ENCODE measurements at regions not wholly inside any gene's neighbourhood (a gene's known extent, or its start where the extent isn't known, plus 50 kb on each side); places are given as distances from the start of the nearest gene placed in this dataset.

- no peak for TF ChIP-seq CTCF (IDR thresholded peaks at IDR 0.05)
- H3K4me3 ChIP-seq: no peak overlapping the region
- H3K27ac ChIP-seq: no peak overlapping the region
- DNase-seq (ENCODE audit: low spot score): no peak
Measured at GRCh38 chr2:204202253-204202652, 265.7 kb downstream of the ICOS start.

GRCh38 chr2:204203704-204204103, 267.1 kb downstream of the ICOS start:
- no peak for TF ChIP-seq CTCF (IDR thresholded peaks at IDR 0.05)
- DNase-seq (ENCODE audit: low spot score): no peak
- H3K27ac ChIP-seq: no peak overlapping the region
- no peak overlapping the region for H3K4me3 ChIP-seq

- Histone ChIP-seq H3K4me3 (no peak overlapping the region), H3K27ac (no peak overlapping the region)
- TF ChIP-seq CTCF (IDR thresholded peaks at IDR 0.05): no peak
- DNase-seq (ENCODE audit: low spot score): no peak
Measured at GRCh38 chr2:204205082-204205481, 268.5 kb downstream of the ICOS start.

- no peak for DNase-seq (ENCODE audit: low spot score)
Measured at GRCh38 chr2:204205538-204205937, 269.0 kb downstream of the ICOS start.

GRCh38 chr2:204207866-204208265, 271.3 kb downstream of the ICOS start:
- DNase-seq (ENCODE audit: low spot score): no peak
- H3K4me3 ChIP-seq: no peak overlapping the region
- TF ChIP-seq CTCF (IDR thresholded peaks at IDR 0.05): no peak
- no peak overlapping the region for H3K27ac ChIP-seq

More at GRCh38 chr2:204205538-204205937, 269.0 kb downstream of the ICOS start:
- no peak overlapping the region for H3K27ac ChIP-seq
- no peak overlapping the region for H3K4me3 ChIP-seq
- no peak for TF ChIP-seq CTCF (IDR thresholded peaks at IDR 0.05)

- Histone ChIP-seq H3K4me3 (no peak overlapping the region), H3K27ac (no peak overlapping the region)
- no peak for TF ChIP-seq CTCF (IDR thresholded peaks at IDR 0.05)
- no peak for DNase-seq (ENCODE audit: low spot score)
Measured at GRCh38 chr2:204213588-204213987, 277.0 kb downstream of the ICOS start.

GRCh38 chr2:204218040-204218439, 281.5 kb downstream of the ICOS start:
- no peak for DNase-seq (ENCODE audit: low spot score)
- Histone ChIP-seq H3K4me3 (no peak overlapping the region), H3K27ac (no peak overlapping the region)
- no peak for TF ChIP-seq CTCF (IDR thresholded peaks at IDR 0.05)
